T-helper 1 cell treated with Interleukin-12 subunit alpha and Interleukin-12 subunit beta and Interleukin-4 antibody, amounts not matched to agents 30 μg/mL and 1 μg/mL, for 36 hours (primary cell): ENCODE measurements at regions not wholly inside any gene's neighbourhood (a gene's known extent, or its start where the extent isn't known, plus 50 kb on each side); places are given as distances from the start of the nearest gene placed in this dataset.

Source experiments
- H3K27ac Mint-ChIP-seq: one replicate; pipeline ENCODE4 v1.8.0; 2021; ENCODE audit warnings: mild to moderate bottlenecking, mixed read lengths
- H3K27me3 Mint-ChIP-seq: one replicate; pipeline ENCODE4 v1.8.0; 2021; ENCODE audit warnings: low read depth, mixed read lengths
- H3K36me3 Mint-ChIP-seq: one replicate; pipeline ENCODE4 v1.8.0; 2021; ENCODE audit warnings: low read depth, mixed read lengths
- H3K4me1 Mint-ChIP-seq: one replicate; pipeline ENCODE4 v1.8.0; 2021; ENCODE audit warnings: low read depth, mixed read lengths
- H3K4me3 Mint-ChIP-seq: one replicate; pipeline ENCODE4 v1.8.0; 2021; ENCODE audit warnings: mild to moderate bottlenecking, moderate library complexity, mixed read lengths
- H3K9me3 Mint-ChIP-seq: one replicate; pipeline ENCODE4 v1.8.0; 2021; ENCODE audit warnings: mixed read lengths

DNA sequence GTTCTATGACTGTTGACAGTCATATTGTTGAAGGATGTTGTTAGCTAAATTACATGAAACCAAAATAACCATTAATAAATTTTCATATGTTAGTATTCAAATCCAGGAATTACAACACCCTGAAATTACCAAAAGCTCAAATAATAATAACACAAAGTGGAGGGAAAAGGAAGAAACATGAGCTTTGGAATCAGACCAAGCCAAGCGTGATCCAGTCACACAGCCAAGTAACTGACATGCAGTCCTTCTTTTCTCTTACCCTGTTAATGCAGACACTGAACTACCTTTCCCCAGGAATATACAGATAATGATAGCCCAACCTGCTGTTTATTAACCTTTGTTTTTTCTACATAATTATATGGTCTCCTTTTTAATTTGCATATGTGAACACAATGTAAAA, 130.2 kb downstream of the HS3ST1 start:
- Mint-ChIP-seq H3K27me3 (no peaks in the 10 kb centered on the region), H3K36me3 (no peaks in the 10 kb centered on the region), H3K27ac (no peak overlapping the region), H3K4me1 (no peaks in the 10 kb centered on the region), H3K4me3 (no peak overlapping the region), H3K9me3 (no peaks in the 10 kb centered on the region)

GRCh38 chr4:11297627-11298026, 131.1 kb downstream of the HS3ST1 start:
- no peak overlapping the region for H3K4me3 Mint-ChIP-seq
- H3K27ac Mint-ChIP-seq, result no peak overlapping the region
- no peaks in the 10 kb centered on the region for H3K4me1 Mint-ChIP-seq
- H3K27me3 Mint-ChIP-seq, result no peaks in the 10 kb centered on the region
- no peaks in the 10 kb centered on the region for H3K36me3 Mint-ChIP-seq
- no peaks in the 10 kb centered on the region for H3K9me3 Mint-ChIP-seq

DNA sequence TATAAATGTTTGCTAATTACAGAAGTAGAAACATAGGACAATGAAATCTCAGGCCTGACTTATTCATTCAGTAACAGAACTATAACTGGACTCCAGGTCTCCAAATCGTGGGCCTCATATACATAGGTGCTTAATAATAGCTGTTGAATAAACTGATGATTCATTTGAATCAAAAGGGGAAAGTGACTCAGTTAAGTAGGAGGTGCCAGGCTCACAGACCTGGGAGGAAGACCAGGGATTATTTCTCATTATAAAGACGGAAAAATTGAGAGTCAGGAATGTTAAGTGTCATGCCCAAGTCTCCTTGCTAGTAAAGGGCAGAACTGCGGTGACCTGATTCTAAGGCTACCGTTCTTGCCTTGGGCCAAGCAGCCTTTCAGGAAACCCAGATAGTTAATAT, 131.5 kb downstream of the HS3ST1 start:
- H3K27ac Mint-ChIP-seq, result no peak overlapping the region
- H3K36me3 Mint-ChIP-seq, result no peaks in the 10 kb centered on the region
- no peaks in the 10 kb centered on the region for H3K4me1 Mint-ChIP-seq
- no peak overlapping the region for H3K4me3 Mint-ChIP-seq
- H3K27me3 Mint-ChIP-seq, result no peaks in the 10 kb centered on the region
- H3K9me3 Mint-ChIP-seq, result no peaks in the 10 kb centered on the region

GRCh38 chr4:11293866-11294265, 134.8 kb downstream of the HS3ST1 start:
- Mint-ChIP-seq H3K27me3 (no peaks in the 10 kb centered on the region), H3K27ac (no peak overlapping the region), H3K9me3 (no peaks in the 10 kb centered on the region), H3K4me3 (no peak overlapping the region), H3K4me1 (no peaks in the 10 kb centered on the region), H3K36me3 (no peaks in the 10 kb centered on the region)

DNA sequence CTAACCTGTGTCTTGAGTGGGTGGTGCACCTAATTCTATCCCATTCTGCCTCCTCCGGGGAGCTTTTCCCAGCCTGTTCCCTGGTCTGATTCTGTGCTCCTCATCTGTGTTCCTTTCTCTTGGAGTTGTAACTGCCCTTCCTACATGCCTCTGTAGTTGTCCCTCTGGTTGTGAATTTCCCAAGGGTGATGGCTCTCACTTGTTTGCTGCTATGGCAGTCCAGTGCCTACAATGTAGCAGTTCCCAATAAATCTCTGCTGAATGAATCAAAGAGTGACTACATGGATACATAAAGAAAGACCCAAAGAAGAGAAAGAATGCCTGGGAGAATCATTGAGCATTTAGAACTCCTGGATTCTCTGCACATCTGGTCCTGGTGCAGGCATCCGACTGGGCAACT, 141.6 kb downstream of the HS3ST1 start:
- no peaks in the 10 kb centered on the region for H3K4me1 Mint-ChIP-seq
- no peaks in the 10 kb centered on the region for H3K36me3 Mint-ChIP-seq
- no peak overlapping the region for H3K4me3 Mint-ChIP-seq
- H3K27me3 Mint-ChIP-seq, result no peaks in the 10 kb centered on the region
- H3K9me3 Mint-ChIP-seq, result peaks cover 11% of the 10 kb centered on the region
- no peak overlapping the region for H3K27ac Mint-ChIP-seq

DNA sequence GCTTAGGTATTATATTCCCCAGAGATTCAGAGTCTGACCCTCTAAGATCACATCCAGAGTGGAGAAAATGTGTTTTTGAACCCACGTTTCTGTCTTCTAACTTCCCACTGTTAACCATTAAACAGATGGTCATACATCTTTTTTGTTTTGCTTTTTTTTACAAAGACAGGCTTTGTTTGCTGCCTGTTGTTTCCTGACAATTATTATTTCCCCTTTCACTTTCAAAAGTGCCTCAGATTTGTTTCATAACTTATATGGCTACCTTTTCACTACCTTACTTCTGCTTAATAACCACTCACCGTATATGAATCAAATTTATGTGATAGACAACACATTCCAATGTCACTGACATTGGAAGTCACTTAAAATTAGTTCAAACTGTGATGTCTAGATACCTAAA, 142.2 kb downstream of the HS3ST1 start:
- Mint-ChIP-seq H3K27ac (no peak overlapping the region), H3K27me3 (no peaks in the 10 kb centered on the region), H3K4me1 (no peaks in the 10 kb centered on the region), H3K4me3 (no peak overlapping the region), H3K9me3 (peaks cover 11% of the 10 kb centered on the region), H3K36me3 (no peaks in the 10 kb centered on the region)

DNA sequence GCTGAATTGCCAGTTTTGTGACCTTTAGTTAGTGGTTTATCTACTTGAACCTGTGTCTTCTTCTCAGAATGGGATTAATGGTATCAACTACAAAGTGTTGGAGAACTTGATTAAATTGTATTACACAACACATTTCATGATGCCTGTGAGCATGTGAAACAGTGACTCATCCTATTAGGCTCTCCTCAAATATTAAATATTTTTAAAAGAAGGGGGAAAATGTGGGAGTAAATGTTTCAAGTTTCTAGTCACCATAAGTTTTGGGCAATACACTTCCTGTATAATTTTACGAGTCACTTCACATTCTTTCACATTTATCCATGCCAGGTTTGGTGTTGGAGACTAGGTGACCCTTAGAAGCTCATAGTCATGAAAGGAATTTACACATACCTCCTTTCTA, 147.0 kb downstream of the HS3ST1 start:
- H3K27ac Mint-ChIP-seq, result no peak overlapping the region
- H3K36me3 Mint-ChIP-seq, result no peaks in the 10 kb centered on the region
- H3K27me3 Mint-ChIP-seq, result no peaks in the 10 kb centered on the region
- no peak overlapping the region for H3K4me3 Mint-ChIP-seq
- H3K9me3 Mint-ChIP-seq, result peaks cover 15% of the 10 kb centered on the region
- H3K4me1 Mint-ChIP-seq, result no peaks in the 10 kb centered on the region

DNA sequence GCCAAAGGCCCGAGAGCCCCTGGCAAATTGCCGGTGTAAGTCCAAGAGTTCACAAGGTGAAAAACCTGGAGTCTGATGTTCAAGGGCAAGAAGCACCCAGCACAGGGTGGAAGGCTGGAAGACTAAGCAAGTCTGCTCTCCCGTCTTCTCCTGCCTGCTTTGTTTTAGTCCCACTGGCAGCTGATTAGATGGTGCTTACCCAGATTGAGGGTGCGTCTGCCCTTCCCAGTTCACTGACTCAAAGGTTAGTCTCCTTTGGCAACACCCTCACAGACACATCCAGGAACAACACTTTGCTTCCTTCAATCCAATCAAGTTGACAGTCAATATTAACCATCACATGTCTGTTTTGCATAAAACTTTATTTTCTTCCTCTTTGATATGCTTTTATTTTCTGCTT, 157.4 kb downstream of the HS3ST1 start:
- Mint-ChIP-seq H3K4me1 (no peaks in the 10 kb centered on the region), H3K27ac (no peak overlapping the region), H3K4me3 (no peak overlapping the region), H3K27me3 (no peaks in the 10 kb centered on the region), H3K36me3 (no peaks in the 10 kb centered on the region), H3K9me3 (no peaks in the 10 kb centered on the region)

- H3K4me3 Mint-ChIP-seq, result no peak overlapping the region
- H3K9me3 Mint-ChIP-seq, result no peaks in the 10 kb centered on the region
- H3K27me3 Mint-ChIP-seq, result no peaks in the 10 kb centered on the region
- H3K4me1 Mint-ChIP-seq, result no peaks in the 10 kb centered on the region
- H3K36me3 Mint-ChIP-seq, result no peaks in the 10 kb centered on the region
- no peak overlapping the region for H3K27ac Mint-ChIP-seq
These were observed 160.5 kb downstream of the HS3ST1 start for GRCh38 chr4:11268149-11268548.

DNA sequence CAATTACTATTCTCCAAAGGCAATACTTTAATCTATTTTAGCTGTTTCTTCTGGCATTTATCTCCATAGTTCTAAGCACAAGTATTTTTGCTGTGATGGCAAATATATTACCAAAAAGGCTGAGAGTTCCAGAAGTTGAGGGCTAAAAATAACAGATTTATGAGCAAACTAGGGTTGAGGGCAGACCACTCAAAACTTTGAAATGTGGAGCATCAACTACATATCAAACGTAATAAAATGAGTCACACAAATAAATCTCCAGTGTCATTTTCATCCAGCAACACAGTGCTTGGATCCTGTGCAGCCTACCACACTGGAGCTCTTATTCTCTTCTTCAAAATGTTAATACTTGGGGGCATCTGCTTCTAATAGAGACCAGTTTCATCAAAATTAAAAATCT, 163.9 kb downstream of the HS3ST1 start:
- no peaks in the 10 kb centered on the region for H3K4me1 Mint-ChIP-seq
- no peaks in the 10 kb centered on the region for H3K9me3 Mint-ChIP-seq
- no peak overlapping the region for H3K4me3 Mint-ChIP-seq
- no peaks in the 10 kb centered on the region for H3K27me3 Mint-ChIP-seq
- no peak overlapping the region for H3K27ac Mint-ChIP-seq
- no peaks in the 10 kb centered on the region for H3K36me3 Mint-ChIP-seq

DNA sequence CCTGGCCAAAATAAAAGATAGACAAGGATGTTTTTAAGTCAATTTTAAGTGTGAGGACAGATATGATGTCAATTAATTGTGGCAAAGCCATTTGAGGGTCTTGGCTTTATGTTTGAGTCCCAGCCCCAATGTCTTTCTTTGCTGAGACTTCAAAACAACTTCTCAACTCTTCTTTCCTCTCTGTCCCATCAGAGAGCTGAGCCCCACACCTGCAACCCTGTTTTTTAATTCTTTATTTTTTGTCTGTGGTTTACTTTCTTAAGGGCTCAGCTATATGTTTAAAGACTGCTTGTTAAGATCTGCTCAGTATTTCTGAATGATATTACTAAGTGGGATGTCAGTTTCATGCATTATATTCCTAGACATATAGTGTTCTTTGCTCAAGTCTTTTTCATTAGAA, 164.3 kb downstream of the HS3ST1 start:
- H3K4me1 Mint-ChIP-seq, result no peaks in the 10 kb centered on the region
- H3K9me3 Mint-ChIP-seq, result no peaks in the 10 kb centered on the region
- H3K4me3 Mint-ChIP-seq, result no peak overlapping the region
- no peak overlapping the region for H3K27ac Mint-ChIP-seq
- no peaks in the 10 kb centered on the region for H3K27me3 Mint-ChIP-seq
- no peaks in the 10 kb centered on the region for H3K36me3 Mint-ChIP-seq

DNA sequence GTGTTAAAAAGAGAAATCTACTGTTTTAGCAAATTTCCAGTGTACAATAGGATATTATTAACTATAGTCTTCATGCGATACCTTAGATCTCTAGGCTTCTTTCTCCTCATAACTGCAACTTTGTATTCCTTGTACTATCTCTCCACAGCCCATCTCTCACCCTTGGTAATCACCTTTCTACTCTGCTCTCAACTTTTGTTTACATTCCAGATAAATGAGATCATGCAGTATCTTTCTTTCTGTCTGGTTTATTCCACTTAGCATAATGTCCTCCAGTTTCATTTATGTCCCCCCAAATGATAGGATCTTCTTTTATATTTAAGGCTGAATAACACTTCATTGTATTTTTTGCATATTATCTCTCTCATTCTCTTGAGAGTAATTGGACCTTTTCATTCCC, 165.5 kb downstream of the HS3ST1 start:
- H3K9me3 Mint-ChIP-seq, result no peaks in the 10 kb centered on the region
- no peaks in the 10 kb centered on the region for H3K36me3 Mint-ChIP-seq
- H3K27ac Mint-ChIP-seq, result no peak overlapping the region
- H3K4me3 Mint-ChIP-seq, result no peak overlapping the region
- no peaks in the 10 kb centered on the region for H3K27me3 Mint-ChIP-seq
- no peaks in the 10 kb centered on the region for H3K4me1 Mint-ChIP-seq

DNA sequence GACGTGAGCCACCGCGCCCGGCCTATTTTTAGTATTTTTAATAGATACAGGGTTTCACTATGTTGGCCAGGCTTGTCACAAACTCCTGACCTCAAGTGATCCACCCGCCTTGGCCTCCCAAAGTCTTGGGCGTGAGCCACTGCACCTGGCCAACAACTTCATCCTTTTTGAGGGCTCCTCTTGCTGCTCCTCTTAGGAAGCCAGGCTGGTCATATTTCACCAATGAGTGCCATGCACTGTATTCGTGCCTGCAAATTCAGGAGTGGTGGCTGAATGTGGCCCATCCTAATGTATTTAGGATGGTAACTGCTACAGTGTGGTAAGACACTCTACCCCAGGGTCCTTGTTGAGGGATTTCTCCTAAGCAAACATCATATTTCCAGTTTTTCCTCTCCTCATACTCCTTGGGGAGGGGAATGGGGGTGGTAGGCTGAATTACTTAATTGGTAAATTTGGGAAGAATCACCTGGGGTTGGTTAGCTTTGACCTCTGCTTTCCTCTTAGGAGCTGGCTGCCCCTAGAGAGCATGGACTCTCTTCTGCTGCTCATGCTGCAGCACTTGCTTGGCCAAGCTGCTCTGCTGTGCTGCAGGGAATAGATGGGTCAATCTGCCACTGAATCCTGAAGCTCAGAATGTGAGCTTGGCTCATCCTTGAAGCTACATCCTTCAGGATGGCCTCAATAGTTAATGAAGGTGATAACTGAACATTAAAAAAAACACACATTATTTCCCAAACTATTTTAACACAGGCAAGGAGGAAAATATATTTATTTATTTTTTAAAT, 167.4 kb downstream of the HS3ST1 start:
- H3K4me1 Mint-ChIP-seq, result no peaks in the 10 kb centered on the region
- no peak overlapping the region for H3K4me3 Mint-ChIP-seq

GRCh38 chr4:11259837-11260236, 168.9 kb downstream of the HS3ST1 start:
- no peak overlapping the region for H3K27ac Mint-ChIP-seq
- H3K27me3 Mint-ChIP-seq, result no peaks in the 10 kb centered on the region
- no peaks in the 10 kb centered on the region for H3K9me3 Mint-ChIP-seq
- no peak overlapping the region for H3K4me3 Mint-ChIP-seq
- no peaks in the 10 kb centered on the region for H3K36me3 Mint-ChIP-seq
- no peaks in the 10 kb centered on the region for H3K4me1 Mint-ChIP-seq

More for the DNA sequence above, 167.4 kb downstream of the HS3ST1 start:
- Mint-ChIP-seq H3K36me3 (no peaks in the 10 kb centered on the region), H3K9me3 (no peaks in the 10 kb centered on the region), H3K27me3 (no peaks in the 10 kb centered on the region), H3K27ac (no peak overlapping the region)

DNA sequence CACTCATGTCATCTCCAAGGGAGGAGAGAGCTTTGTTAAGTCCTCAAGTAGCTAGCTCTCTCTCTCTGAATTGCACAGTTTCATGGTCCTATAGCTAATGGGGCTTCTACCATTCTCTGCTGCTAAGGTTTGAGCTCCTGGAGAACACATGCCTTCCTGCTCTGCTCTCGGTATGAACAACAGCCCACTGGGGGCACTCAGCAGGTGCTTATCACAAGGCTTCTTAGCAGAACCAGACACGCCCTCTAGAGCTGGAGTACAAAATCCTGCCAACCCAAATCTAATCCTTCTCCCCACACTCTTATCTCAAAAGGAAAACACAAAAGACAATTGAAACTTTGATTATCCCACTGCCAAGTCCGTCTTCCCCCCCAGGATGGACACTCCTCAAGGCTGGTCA, 176.5 kb downstream of the HS3ST1 start:
- no peak overlapping the region for H3K4me3 Mint-ChIP-seq
- H3K36me3 Mint-ChIP-seq, result no peaks in the 10 kb centered on the region
- no peaks in the 10 kb centered on the region for H3K4me1 Mint-ChIP-seq
- H3K27ac Mint-ChIP-seq, result no peak overlapping the region
- no peaks in the 10 kb centered on the region for H3K27me3 Mint-ChIP-seq
- peaks cover 5% of the 10 kb centered on the region for H3K9me3 Mint-ChIP-seq

DNA sequence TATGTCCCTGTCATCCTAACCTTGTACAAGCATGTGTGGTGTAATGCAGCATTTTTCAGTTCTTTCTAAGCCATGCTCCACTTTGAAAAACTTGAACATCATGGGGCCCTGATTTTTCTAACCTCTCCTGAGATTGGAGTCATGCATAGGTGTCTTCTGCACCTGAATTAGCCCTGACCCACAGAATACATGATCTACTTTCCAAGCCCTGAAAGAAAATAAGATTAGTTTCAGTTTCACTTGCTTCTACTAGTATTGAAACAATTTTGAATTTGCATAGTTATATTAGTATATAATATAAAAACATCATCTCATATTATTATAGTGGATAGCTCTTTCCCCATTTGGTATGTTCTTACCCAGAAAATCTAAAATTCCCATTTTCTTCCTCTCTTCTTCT, 178.2 kb downstream of the HS3ST1 start:
- H3K36me3 Mint-ChIP-seq, result no peaks in the 10 kb centered on the region
- H3K4me1 Mint-ChIP-seq, result no peaks in the 10 kb centered on the region
- no peaks in the 10 kb centered on the region for H3K27me3 Mint-ChIP-seq
- H3K4me3 Mint-ChIP-seq, result no peak overlapping the region
- H3K9me3 Mint-ChIP-seq, result peaks cover 5% of the 10 kb centered on the region
- no peak overlapping the region for H3K27ac Mint-ChIP-seq
